Kasumi-1 (cell line): ENCODE measurements at regions not wholly inside any gene's neighbourhood (a gene's known extent, or its start where the extent isn't known, plus 50 kb on each side); places are given as distances from the start of the nearest gene placed in this dataset.

Source experiments
- DNase-seq, 2 experiments: peaks; one replicate each; lab custom pipeline; 2025; lab: John Stamatoyannopoulos, UW

- DNase-seq = no peak
These were observed 527.9 kb downstream of the DHX35 start for GRCh38 chr20:39489986-39490560.

DNA sequence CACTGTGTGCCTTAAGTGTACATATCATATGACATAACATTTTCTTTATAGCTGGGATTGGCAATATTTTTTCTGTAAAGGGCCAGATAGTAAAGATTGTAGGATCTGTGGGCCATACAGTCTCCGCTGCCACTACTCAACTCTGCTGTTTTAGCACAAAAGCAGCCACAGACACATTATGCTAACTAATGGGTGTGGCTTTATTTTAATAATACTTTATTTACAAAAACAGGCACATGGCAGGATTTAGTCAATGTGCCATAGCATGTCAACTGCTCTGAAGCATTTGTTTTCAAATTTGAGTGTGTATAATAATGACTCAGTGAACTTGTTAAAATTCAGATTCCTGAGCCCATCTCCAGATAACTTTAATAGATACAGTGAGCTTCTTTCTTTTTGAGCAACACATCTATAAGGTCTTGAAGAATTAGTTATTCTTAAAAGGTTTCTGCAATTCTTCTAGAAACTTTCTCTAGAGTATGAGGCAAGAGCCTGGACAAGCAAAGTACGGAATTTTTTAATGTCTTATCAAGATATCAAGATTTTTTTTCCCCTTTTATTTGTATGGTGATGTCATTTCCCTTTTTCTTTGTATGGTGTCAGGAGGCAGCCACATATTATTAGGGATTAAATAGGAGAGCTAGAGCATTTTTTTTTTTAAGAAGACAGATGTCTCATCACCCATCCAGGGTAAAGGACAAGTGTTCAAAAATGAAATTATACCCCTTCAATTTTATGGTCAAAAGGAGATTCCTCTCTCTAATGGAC lies 518.3 kb downstream of the DHX35 start:
- no peak for DNase-seq

- DNase-seq = no peak
These were observed 517.2 kb downstream of the DHX35 start for GRCh38 chr20:39479196-39479810.

- no peak for DNase-seq
These were observed 512.7 kb downstream of the DHX35 start for GRCh38 chr20:39474879-39475278.

GRCh38 chr20:39473536-39473935 lies 511.4 kb downstream of the DHX35 start:
- no peak for DNase-seq

DNA sequence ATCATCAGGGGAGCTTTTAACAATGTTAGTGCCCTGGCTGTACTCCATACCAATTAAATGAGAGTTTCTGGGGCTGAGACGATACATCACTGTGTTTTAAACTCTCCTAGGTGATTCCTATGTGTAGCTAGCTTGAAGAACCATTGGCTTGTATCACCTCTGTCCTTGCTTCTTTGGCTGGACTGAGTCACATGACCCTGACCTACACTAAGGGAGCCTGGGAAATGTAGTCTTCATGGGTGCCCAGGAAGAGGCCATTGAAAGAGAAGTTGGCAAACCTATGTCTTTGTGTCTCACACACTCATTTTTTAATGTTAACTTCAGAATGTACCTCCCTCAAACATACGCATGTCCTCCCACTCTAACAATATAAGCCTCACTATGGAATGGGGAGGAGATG lies 506.6 kb downstream of the DHX35 start:
- no peak for DNase-seq

DNA sequence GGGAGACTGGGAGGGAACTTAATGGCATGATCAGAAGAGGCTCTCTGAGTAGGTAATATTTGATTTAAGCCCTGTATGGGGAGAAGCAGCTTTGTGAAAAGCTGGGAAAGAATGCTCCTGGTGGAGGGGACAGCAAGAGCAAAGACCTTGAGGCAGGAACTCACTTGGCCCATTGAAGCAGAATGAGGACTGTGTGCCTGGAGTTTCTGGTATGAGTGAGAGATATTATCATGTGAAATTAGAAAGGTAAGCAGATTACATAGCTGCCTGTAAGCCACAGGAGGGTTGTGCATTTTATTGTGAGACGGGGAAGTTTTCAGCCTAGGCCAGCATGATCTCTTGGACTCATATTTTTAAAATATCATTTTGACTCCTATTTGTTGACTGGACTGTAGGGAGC lies 502.1 kb downstream of the DHX35 start:
- DNase-seq = no peak

DNA sequence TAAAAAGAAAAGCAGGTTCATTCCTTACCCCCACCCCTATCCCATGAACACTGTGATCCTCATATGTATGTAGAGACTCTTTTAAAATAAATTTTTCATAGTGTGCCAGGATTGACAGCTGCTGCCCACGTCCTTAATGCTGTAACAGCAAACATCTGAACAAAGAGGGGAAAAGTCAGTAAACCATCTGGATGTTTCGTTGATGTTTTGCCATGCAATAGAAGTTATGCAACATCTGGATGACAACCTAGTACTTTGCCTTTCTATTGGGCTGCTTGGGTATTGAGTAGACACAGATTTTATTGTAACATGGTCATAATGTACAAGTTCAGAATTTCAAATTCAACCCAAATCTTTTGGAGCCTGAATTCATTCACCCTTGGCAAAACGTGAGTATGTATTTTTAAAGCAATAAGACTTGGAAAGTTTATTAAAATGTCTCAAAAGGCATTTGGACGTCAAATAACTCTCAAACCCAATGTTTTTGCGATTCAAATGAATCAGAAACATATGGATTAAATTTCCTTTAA lies 500.3 kb downstream of the DHX35 start:
- no peak for DNase-seq

DNA sequence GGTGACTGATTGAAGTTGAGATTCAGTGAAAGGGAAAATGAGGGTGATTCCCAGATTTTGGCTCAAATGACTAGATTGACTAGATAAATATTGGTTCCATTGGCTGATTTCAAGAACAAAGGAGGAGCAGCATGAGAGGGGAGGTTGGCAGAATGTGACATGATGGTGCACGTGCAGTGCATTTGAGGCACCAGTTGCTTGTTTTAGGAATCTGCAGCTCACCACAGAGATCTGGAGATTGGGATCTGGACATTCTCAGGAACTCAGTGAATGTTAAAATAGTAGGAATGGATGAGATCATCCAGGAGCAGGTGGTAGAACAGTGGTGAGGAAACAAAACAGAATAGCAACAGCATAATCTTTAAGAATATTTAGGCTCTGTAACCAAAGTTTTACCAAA lies 496.3 kb downstream of the DHX35 start:
- no peak for DNase-seq

- no peak for DNase-seq
These were observed 491.7 kb downstream of the DHX35 start for GRCh38 chr20:39453890-39454289.

DNA sequence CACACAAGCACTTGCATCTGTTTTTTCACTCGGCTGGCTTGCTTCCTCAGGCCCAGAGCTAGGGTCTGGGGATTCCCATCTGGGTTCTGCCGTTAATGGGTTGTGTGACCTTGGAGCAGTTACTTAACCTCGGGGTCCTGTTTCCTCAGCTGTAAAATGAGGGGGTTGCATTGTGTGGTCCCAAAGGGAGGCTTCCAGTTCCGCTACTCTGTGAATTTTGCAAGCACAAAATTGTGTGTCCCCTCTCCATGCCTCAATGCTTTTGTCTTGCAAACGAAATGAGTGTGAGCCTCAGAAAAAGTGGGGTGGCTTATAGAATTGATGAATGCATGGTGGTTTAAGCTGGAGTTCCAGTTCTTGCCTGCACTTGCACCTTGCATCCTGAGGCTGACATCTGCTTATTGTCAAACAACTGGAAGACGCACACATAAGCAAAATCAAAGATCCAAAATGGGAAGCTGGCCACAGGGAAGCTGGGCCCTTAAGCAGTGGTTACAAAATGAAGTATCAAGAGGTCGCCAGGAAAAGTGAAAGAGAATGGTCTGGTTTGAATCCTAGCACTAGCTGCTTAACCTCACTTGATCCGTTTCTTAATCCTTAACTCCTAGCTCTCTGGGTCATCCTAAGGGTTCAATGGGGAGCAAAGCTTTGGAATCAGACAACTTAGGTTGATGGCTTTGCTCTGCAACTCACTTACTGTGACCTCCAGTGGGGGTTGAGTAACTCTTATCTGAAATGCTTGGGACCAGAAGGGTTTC lies 490.6 kb downstream of the DHX35 start:
- no peak for DNase-seq

- DNase-seq = no peak
These were observed 489.2 kb downstream of the DHX35 start for GRCh38 chr20:39451386-39451785.

DNA sequence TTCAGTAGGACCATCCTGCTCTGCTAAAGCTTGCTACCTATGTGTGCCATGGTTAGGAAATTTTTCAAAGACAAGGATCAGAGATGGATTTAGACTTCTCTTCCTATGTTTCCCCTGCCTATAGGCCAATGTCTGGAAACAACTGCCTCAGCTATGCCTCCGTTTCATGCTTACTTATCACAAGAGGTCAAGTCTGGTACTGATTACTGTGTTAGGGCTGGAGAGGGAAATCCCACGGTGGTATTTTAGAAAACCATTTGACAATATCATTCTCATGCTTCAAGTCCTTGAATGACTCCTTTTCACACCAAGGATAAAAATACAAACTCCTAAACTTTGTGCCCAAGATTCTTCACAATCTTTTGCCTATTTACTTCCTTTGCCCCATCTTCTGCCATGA lies 484.3 kb downstream of the DHX35 start:
- DNase-seq = no peak

DNA sequence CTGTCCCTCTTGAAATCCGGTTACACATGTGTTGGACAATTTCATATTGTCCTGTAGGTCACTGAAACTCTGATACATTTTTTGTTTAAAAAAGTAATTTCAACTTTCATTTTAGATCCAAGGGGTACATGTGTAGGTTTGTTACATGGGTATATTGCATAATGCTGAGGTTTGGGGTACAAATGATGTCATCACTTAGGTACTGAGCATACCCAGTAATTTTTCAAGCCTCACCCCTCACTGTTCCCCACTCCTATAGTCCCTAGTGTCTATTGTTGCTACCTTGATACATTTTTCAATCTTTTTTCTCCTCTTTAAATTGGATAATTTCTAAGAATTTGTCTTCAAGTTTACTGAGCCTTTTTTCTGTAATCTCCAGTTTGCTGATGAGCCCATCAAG lies 483.0 kb downstream of the DHX35 start:
- no peak for DNase-seq

- DNase-seq = no peak
These were observed 471.3 kb downstream of the DHX35 start for GRCh38 chr20:39433466-39433865.

- DNase-seq = no peak
These were observed 469.1 kb downstream of the DHX35 start for GRCh38 chr20:39431091-39431880.

DNA sequence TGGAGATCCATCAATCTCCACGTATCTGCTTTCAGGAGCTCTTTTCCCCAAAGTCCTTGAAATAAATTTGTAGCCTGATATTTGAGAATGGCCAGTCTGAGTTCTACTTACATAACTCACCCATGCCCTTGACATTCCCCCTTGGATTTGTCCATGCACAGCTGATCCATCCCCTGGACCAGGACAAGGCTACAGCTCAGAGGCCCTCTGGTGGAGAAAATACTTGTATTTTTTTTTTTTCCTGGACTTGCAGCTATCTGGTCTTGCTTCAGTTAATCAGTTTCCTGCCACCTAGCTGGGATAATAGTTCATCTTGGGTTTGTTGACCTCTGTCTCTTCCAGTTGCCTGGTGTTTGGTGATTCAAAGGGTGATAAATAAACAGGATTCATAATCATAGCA lies 467.6 kb downstream of the DHX35 start:
- DNase-seq = no peak

GRCh38 chr20:39424962-39425678 lies 463.0 kb downstream of the DHX35 start:
- DNase-seq = no peak

GRCh38 chr20:39421571-39422105 lies 459.5 kb downstream of the DHX35 start:
- DNase-seq = no peak

GRCh38 chr20:39412091-39412490 lies 449.9 kb downstream of the DHX35 start:
- DNase-seq = no peak

DNA sequence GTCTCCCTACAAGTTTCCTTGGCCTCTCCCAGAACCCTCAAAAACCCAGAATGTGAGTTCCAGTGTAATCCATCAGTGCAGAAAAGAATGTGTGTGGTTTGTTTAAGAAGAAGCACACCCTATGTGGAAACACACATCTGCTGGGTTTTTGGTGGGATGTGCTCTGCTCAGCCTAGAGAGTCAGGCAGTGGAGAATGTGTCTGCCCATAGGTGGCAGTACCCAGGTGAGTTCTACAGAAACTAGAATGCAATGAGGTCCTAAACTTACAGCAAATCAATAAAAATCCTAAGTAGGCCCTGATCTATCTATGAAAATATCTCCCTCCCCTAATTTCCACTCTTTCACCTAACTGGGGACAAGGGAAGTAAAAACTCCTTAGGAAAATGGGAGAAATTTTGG lies 437.3 kb downstream of the DHX35 start:
- no peak for DNase-seq
